GM21390 (cell line): ENCODE measurements at regions not wholly inside any gene's neighbourhood (a gene's known extent, or its start where the extent isn't known, plus 50 kb on each side); places are given as distances from the start of the nearest gene placed in this dataset.
"Not testable (repeated sequence)": the region's sequence is repeated elsewhere in the genome, so short reads cannot be mapped to it uniquely, and the experiment has no call there.

Source experiments
- ATAC-seq: cut with Tn5 transposase; IDR thresholded peaks from one replicate; pipeline ENCODE4 v1.9.1; 2021; ENCODE audit not compliant: unreplicated experiment

DNA sequence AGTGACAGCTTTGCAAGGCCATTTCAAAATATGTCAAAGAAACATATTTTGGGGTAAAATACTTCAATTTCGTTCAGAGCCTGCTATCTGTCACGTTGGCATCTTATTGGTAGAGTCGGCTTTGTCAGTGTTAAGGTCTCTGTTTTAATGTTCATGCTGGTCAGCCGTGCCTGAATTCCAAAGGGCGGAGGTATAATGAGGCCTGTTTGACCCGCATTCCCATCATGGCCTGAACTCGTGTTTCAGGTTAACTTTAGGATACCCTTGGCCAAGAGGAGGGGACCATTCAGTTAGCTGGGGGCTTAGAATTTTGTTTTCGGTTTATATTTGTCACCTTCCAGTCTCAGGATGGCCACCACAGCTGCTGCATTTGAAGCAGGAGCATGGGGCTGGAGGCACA lies 236.4 kb downstream of the NFATC2 start:
- ATAC-seq, result no peak

- ATAC-seq, result no peak
Measured at GRCh38 chr20:51305316-51306052, 237.0 kb downstream of the NFATC2 start.

DNA sequence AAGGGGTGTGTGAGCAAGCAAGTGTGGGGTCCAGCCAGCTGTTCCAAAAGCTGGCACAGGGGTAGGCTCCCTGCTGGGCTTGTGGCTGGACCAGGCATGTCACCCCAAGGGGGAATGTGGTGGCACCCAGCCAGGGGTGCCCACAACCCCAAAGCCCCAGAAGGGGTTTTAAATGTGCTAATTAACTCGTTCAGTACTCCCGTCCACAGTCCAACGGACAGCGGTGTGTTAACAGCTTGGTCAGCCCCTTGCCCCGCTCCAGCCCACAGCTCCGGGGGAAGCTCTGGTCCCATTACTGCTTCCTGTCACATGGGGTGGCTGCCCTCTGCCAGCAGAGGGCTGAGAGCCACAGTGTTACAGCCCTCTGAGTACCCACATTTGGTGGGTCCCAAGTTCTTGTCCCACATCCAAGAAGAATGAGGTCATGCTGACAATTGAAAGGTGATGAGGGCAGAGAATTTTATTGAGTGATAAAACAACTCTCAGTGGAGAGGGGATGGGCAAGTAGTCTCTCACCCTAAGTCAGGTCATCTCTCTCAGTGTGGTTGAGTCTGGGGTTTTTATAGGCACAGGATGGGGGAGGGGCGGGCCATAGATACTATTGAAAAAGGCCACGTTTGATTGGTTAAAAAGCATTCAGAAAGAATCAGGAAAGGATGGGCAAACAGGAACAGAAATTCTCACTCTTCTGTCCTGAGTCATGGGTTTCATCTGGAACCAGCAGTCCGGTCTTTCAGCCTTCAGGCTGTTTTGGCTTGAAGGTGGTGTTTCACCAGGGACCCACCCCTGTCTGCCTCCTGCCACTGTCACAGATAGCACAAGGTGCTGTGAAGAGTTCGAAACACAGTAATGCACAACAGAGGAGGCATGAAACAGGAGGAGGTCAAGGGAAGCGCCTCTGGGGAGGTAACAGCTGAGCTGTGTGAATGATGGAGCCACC lies 238.5 kb downstream of the NFATC2 start:
- no peak for ATAC-seq

- no peak for ATAC-seq
Measured at GRCh38 chr20:51301026-51301425, 241.5 kb downstream of the NFATC2 start.

GRCh38 chr20:51300104-51300503 lies 242.4 kb downstream of the NFATC2 start:
- no peak for ATAC-seq

DNA sequence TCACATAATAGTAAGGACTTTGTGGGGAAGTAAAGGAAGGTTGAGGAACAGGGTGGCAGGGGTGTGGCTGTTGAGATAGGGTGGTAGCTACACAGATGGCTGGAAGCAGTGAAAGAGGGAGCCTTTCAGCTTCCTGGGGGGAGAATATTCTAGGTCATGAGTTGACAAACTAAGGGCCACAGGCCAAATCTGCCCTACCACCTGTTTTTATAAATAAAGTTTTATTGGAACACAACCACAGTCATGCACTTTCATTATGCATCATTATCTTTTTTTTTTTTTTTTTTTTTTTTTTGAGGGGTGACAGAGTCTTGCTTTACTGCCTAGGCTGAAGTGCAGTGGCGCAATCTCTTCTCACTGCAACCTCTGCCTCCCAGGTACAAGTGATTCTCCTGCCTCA lies 243.1 kb downstream of the NFATC2 start:
- ATAC-seq, result no peak

DNA sequence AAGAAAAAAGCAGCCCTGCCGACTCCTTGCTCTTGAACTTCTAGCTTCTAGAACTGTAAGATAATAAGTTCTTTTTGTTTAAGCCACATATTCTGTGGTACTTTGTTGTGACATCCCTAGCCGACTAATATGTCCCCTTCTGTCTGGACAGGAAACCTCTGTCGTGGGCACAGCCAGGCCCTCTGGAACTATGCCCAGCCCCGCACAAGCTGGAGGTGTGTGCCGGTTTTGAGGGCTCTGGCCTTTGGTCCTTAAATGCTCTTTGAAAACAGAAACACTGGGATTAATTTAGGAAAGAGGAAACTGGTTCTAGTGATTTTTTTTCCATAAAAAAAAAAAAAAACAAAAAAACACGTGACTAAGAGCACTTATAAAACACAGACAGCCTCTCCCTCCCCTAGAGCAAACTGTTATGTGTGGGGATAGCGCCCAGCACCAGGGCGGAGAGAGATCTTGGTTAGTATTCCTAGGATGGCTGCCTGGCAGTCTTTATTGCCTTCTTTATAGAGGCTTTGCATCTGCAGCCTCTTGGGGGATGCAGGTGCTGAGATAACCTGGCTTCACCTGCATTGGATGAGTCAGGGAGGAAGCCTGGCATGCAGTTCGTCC lies 244.3 kb downstream of the NFATC2 start:
- no peak for ATAC-seq

DNA sequence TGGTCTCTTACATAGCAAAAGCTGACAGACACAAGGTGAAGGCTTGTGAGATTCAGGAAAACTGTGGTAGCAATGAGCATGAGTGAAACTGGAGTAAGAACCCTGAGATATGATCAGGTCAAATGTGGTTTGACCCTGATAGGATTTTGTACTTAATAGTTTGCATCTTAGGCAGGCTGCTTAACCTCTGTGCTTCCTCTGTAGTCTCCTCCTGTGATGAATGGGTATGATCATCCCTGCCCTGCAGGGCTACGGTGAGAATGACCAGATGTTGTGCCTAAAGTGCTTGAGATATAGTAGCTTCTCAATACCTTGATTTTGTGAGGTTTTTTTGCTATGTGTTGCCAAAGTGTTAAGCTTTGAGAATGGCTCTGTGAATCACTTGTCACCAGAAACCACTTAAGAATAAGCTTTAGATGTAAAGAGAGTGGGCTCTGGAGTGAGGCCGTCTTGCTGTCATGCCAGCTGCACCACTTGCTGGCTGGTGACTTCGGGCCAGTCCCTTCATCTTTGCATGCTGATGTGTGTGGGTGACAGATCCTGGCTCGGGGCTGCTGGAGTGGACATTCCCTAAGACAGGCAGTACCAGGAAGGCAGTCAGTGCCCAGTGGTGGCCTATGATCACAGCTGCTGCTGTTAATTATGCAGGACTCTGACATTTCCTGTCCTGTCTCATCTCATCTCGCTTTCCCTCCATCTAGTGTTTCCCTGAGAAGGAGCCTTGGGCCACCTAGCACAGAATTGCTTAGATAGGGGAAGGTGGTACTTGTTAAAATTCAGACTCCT lies 254.7 kb downstream of the NFATC2 start:
- no peak for ATAC-seq

- no peak for ATAC-seq
Measured at GRCh38 chr20:51286758-51287157, 255.8 kb downstream of the NFATC2 start.

- ATAC-seq, result no peak
Measured at GRCh38 chr20:51285684-51286083, 256.8 kb downstream of the NFATC2 start.

- ATAC-seq, result no peak
Measured at GRCh38 chr20:51284871-51285270, 257.6 kb downstream of the NFATC2 start.

DNA sequence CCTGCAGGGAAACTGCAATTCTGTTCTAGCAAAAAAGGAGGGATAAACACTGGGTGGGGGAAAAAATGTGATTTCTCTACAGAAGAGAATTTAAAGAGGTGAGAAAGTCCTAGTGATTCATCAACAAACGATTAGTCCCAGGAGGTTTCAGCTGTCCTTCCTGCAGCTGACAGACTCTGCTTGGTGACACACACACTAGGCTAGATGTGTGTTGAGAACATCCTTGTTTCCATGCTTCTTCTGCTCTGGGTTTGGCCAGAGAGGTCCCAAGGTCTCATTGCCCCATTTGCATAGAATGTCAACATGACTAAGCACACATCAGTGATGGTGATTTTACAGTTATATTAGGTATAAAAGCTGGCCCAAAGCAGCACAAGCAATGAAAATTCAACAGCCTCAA lies 258.3 kb downstream of the NFATC2 start:
- no peak for ATAC-seq

DNA sequence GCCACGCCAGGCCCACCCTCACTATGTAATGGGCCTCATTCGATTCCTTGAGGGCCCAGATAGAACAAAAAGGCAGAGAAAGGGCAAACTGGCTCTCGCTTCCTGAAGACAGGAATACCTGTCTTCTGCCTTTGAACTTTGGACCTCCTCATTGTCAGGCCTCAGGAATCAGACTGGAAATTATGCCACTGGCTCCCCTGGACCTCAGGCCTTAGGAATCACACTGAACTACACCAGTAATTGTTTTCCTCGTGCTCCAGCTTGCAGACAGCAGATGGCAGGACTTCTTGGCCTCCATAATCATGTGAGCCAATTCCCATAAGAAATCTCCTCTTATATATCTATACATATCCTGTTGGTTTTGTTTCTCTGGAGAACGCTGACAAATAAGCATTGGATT lies 258.6 kb upstream of the KCNG1 start:
- ATAC-seq, result no peak

- ATAC-seq, result no peak
Measured at GRCh38 chr20:51280047-51280446, 257.1 kb upstream of the KCNG1 start.

DNA sequence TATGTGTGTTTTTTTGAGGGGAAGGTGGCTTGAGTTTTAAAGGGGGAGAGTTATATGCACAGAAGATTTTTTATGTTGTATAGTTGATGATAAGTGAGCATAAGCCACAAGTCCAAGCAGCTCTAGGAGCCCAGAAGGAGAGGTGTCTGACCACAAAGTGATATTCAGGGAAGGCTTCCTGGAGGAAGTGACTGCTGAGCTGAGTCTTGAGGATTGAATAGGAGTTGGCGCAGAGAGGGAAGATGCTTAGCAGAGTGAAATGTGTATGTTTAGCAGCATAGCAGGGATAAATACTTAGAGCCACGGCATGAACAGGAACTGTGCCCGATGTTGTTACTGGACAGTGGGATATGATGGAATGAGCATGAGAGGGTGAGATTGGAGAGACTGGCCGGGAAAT lies 255.1 kb upstream of the KCNG1 start:
- no peak for ATAC-seq

DNA sequence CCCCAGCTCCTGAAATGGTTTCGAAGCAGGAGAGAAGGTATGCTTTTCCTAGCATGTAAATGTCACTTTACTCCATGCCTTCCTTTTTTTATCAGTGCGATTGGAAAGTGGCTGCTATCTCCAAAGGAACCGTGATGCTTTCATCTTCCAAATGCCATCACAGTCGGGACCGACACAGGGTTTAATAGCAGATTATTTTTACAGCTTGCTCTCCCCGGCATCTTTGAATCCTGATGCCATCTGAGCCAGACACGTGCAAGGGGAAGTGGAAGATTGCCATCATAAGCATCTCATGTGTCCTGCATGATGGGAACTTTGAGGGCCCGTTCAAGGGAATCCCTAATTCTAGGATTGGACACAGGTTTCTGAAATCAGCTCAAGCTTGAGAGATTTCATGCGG lies 253.4 kb upstream of the KCNG1 start:
- ATAC-seq, result no peak

GRCh38 chr20:51275826-51276225 lies 252.9 kb upstream of the KCNG1 start:
- ATAC-seq, result no peak

DNA sequence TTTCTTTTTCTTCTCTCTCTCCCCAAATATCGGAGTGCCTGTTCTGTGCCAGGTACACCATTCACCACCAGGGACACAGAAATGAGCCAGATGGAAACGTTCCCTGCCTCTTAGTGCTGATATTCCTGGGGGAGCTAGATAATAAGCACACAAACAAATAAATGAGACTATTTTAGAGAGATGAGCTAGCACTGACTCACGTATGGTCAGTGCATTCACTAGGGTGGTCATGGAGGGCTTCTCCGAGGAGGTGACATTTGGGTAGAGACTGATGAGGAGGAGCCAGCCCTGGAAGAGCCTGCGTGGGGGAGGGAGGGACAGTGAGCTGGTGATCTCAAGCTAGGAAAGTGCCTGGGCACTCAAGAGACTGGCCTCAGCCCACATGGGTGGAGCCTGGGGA lies 252.3 kb upstream of the KCNG1 start:
- no peak for ATAC-seq

- no peak for ATAC-seq
Measured at GRCh38 chr20:51272401-51272800, 249.5 kb upstream of the KCNG1 start.

- no peak for ATAC-seq
Measured at GRCh38 chr20:51271931-51272330, 249.0 kb upstream of the KCNG1 start.

- ATAC-seq, result not testable (repeated sequence)
Measured at GRCh38 chr20:51271289-51271688, 248.4 kb upstream of the KCNG1 start.
